ENCODE measurements at regions not wholly inside any gene's neighbourhood (a gene's known extent, or its start where the extent isn't known, plus 50 kb on each side); places are given as distances from the start of the nearest gene placed in this dataset.

- Histone ChIP-seq H3K27me3 (ENCODE audit: control insufficient read depth in 1 of 2, insufficient read depth in 1 of 2, low read length in 2 of 2) (no peaks in the 10 kb centered on the region), H2BK120ac (ENCODE audit: low read depth, low read length) (no peak overlapping the region), H3K4me2 (ENCODE audit: low read length, poor library complexity, severe bottlenecking) (no peak overlapping the region), H3K27ac (ENCODE audit: low read length, poor library complexity, severe bottlenecking) (no peak overlapping the region), H4K8ac (ENCODE audit: low read length) (peak overlapping the region; percentile 62), H3K9ac (ENCODE audit: low read length) (no peak overlapping the region), H2BK12ac (ENCODE audit: low read length in 2 of 2) (peak overlapping the region; percentile 51 to 75), H3K23ac (ENCODE audit: low read length in 2 of 2) (no peak overlapping the region), H3K4ac (ENCODE audit: low read depth in 1 of 2, low read length in 2 of 2) (peak overlapping the region in 1 of 2 experiments; percentile 26), H3K9me3 (ENCODE audit: control insufficient read depth, low read length) (no peaks in the 10 kb centered on the region), H2AK5ac (ENCODE audit: low read length, severe bottlenecking) (no peak overlapping the region), H4K91ac (ENCODE audit: low read length) (peak overlapping the region; percentile 34), H2BK5ac (ENCODE audit: low read depth, low read length, poor library complexity, severe bottlenecking) (no peak overlapping the region), H3K18ac (ENCODE audit: low read depth in 1 of 2, low read length in 2 of 2) (peak overlapping the region; percentile 22 to 76), H3K36me3 (ENCODE audit: control insufficient read depth in 1 of 2, insufficient read depth in 2 of 2, low read depth in 1 of 2, low read length in 2 of 2) (no peaks in the 10 kb centered on the region), H3K4me3 (ENCODE audit: insufficient read depth in 1 of 2, low read depth in 1 of 2, low read length in 2 of 2) (no peak overlapping the region), H2BK15ac (ENCODE audit: low read depth, poor library complexity, severe bottlenecking) (peak overlapping the region; percentile 82), H2AFZ (ENCODE audit: low read depth, low read length) (no peak overlapping the region), H3K14ac (ENCODE audit: low read length in 2 of 2) (no peak overlapping the region), H3K79me1 (replicated peaks; ENCODE audit: low read length, poor library complexity, severe bottlenecking) (no peaks in the 10 kb centered on the region), H3K4me1 (ENCODE audit: control insufficient read depth, insufficient read depth, low read depth, low read length) (peaks cover 4% of the 10 kb centered on the region)
- DNase-seq = no peak
- WGBS = 92% methylated on average over 4 of the region's 4 CpGs
Measured at GRCh38 chr5:67263656-67264408, 67.2 kb upstream of the CD180 start.

GRCh38 chr5:67262956-67263355, 66.4 kb upstream of the CD180 start:
- Histone ChIP-seq H2BK120ac (ENCODE audit: low read depth, low read length) (no peak overlapping the region), H2BK15ac (ENCODE audit: low read depth, poor library complexity, severe bottlenecking) (no peak overlapping the region), H2BK12ac (ENCODE audit: low read length in 2 of 2) (no peak overlapping the region), H3K4me3 (ENCODE audit: insufficient read depth in 1 of 2, low read depth in 1 of 2, low read length in 2 of 2) (no peak overlapping the region), H3K4me1 (ENCODE audit: control insufficient read depth, insufficient read depth, low read depth, low read length) (peaks cover 3% of the 10 kb centered on the region), H3K4ac (ENCODE audit: low read depth in 1 of 2, low read length in 2 of 2) (no peak overlapping the region), H2AFZ (ENCODE audit: low read depth, low read length) (no peak overlapping the region), H3K27me3 (ENCODE audit: control insufficient read depth in 1 of 2, insufficient read depth in 1 of 2, low read length in 2 of 2) (no peaks in the 10 kb centered on the region), H3K23ac (ENCODE audit: low read length in 2 of 2) (no peak overlapping the region), H3K4me2 (ENCODE audit: low read length, poor library complexity, severe bottlenecking) (no peak overlapping the region), H3K9ac (ENCODE audit: low read length) (no peak overlapping the region), H4K8ac (ENCODE audit: low read length) (no peak overlapping the region), H3K27ac (ENCODE audit: low read length, poor library complexity, severe bottlenecking) (no peak overlapping the region), H2AK5ac (ENCODE audit: low read length, severe bottlenecking) (no peak overlapping the region), H3K18ac (ENCODE audit: low read depth in 1 of 2, low read length in 2 of 2) (no peak overlapping the region), H2BK5ac (ENCODE audit: low read depth, low read length, poor library complexity, severe bottlenecking) (no peak overlapping the region), H3K36me3 (ENCODE audit: control insufficient read depth in 1 of 2, insufficient read depth in 2 of 2, low read depth in 1 of 2, low read length in 2 of 2) (no peaks in the 10 kb centered on the region), H3K9me3 (ENCODE audit: control insufficient read depth, low read length) (no peaks in the 10 kb centered on the region), H3K14ac (ENCODE audit: low read length in 2 of 2) (no peak overlapping the region), H4K91ac (ENCODE audit: low read length) (no peak overlapping the region), H3K79me1 (replicated peaks; ENCODE audit: low read length, poor library complexity, severe bottlenecking) (no peaks in the 10 kb centered on the region)
- DNase-seq = no peak

DNA sequence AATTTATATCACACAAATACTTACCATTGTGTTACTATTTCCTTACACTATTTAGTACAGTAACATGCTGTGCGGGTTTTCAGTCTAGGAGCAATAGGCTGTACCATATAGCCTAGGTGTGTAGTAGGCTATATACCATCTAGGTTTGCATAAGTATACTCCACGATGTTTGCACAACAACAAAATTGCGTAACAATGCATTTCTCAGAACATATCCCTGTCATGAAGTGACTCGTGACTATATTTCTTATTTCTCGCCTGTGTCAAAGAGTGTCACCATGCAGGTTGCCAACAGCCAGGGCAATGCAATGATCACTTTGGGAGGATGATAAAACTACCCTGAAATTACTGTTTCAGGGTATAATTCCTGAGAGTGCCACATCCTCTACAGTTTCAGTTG, 65.6 kb upstream of the CD180 start:
- no peak overlapping the region for H3K9ac ChIP-seq (ENCODE audit: low read length)
- H2BK5ac ChIP-seq (ENCODE audit: low read depth, low read length, poor library complexity, severe bottlenecking) = no peak overlapping the region
- H3K4me3 ChIP-seq (ENCODE audit: insufficient read depth in 1 of 2, low read depth in 1 of 2, low read length in 2 of 2) = no peak overlapping the region
- no peak overlapping the region for H3K27ac ChIP-seq (ENCODE audit: low read length, poor library complexity, severe bottlenecking)
- no peaks in the 10 kb centered on the region for H3K27me3 ChIP-seq (ENCODE audit: control insufficient read depth in 1 of 2, insufficient read depth in 1 of 2, low read length in 2 of 2)
- H3K9me3 ChIP-seq (ENCODE audit: control insufficient read depth, low read length) = no peaks in the 10 kb centered on the region
- no peak overlapping the region for H2BK120ac ChIP-seq (ENCODE audit: low read depth, low read length)
- no peak overlapping the region for H3K4ac ChIP-seq (ENCODE audit: low read depth in 1 of 2, low read length in 2 of 2)
- H3K79me1 ChIP-seq (replicated peaks; ENCODE audit: low read length, poor library complexity, severe bottlenecking) = no peaks in the 10 kb centered on the region
- H2BK15ac ChIP-seq (ENCODE audit: low read depth, poor library complexity, severe bottlenecking) = no peak overlapping the region
- no peak overlapping the region for H3K23ac ChIP-seq (ENCODE audit: low read length in 2 of 2)
- H3K36me3 ChIP-seq (ENCODE audit: control insufficient read depth in 1 of 2, insufficient read depth in 2 of 2, low read depth in 1 of 2, low read length in 2 of 2) = no peaks in the 10 kb centered on the region
- H2AFZ ChIP-seq (ENCODE audit: low read depth, low read length) = no peak overlapping the region
- DNase-seq = no peak
- no peaks in the 10 kb centered on the region for H3K4me1 ChIP-seq (ENCODE audit: control insufficient read depth, insufficient read depth, low read depth, low read length)
- no peak overlapping the region for H2BK12ac ChIP-seq (ENCODE audit: low read length in 2 of 2)
- WGBS = 78% methylated on average over 5 of the region's 5 CpGs
- H4K8ac ChIP-seq (ENCODE audit: low read length) = no peak overlapping the region
- H3K14ac ChIP-seq (ENCODE audit: low read length in 2 of 2) = peak overlapping the region in 1 of 2 experiments; percentile 39
- no peak overlapping the region for H3K4me2 ChIP-seq (ENCODE audit: low read length, poor library complexity, severe bottlenecking)
- no peak overlapping the region for H3K18ac ChIP-seq (ENCODE audit: low read depth in 1 of 2, low read length in 2 of 2)
- no peak overlapping the region for H2AK5ac ChIP-seq (ENCODE audit: low read length, severe bottlenecking)
- H4K91ac ChIP-seq (ENCODE audit: low read length) = no peak overlapping the region

DNA sequence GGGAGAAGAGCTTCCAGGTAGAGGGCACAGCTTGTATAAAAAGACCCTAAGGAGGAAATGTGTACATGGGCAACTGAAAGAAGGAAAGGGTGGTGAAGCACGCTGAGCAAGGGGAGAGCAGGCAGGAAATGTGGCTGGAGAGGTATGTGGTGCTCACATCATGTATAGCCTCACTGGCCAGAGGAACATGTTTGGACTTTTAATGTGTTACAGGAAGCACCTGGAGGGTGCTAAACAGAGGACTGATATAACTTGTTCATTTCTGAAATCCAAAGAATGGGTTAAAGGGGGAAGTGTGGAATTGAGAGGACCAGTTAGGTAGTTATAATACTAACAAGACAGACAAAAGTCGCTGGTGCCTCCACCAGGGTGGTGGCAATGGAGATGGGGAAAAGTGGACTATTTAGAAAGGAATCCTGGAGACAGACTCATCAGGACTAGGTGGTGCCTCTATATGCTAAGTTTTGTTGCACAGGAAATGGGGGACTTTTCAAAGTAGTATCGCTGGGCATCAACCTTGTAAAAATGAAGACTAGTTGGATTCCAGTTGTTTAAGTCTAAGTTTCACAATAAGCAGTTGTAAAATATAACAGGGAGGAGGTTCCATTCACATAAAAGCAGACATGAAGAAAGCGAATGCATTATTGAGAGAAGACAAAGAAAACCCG, 63.1 kb upstream of the CD180 start:
- Histone ChIP-seq H3K4me1 (ENCODE audit: control insufficient read depth, insufficient read depth, low read depth, low read length) (no peaks in the 10 kb centered on the region), H3K9ac (ENCODE audit: low read length) (no peak overlapping the region), H3K27me3 (ENCODE audit: control insufficient read depth in 1 of 2, insufficient read depth in 1 of 2, low read length in 2 of 2) (no peaks in the 10 kb centered on the region), H3K4me2 (ENCODE audit: low read length, poor library complexity, severe bottlenecking) (no peak overlapping the region), H3K18ac (ENCODE audit: low read depth in 1 of 2, low read length in 2 of 2) (peak overlapping the region; percentile 38 to 40), H3K79me1 (replicated peaks; ENCODE audit: low read length, poor library complexity, severe bottlenecking) (no peaks in the 10 kb centered on the region), H3K36me3 (ENCODE audit: control insufficient read depth in 1 of 2, insufficient read depth in 2 of 2, low read depth in 1 of 2, low read length in 2 of 2) (no peaks in the 10 kb centered on the region), H2AK5ac (ENCODE audit: low read length, severe bottlenecking) (no peak overlapping the region), H2BK120ac (ENCODE audit: low read depth, low read length) (no peak overlapping the region), H4K91ac (ENCODE audit: low read length) (peak overlapping the region; percentile 58), H3K4ac (ENCODE audit: low read depth in 1 of 2, low read length in 2 of 2) (peak overlapping the region in 1 of 2 experiments; percentile 61), H3K23ac (ENCODE audit: low read length in 2 of 2) (no peak overlapping the region), H2AFZ (ENCODE audit: low read depth, low read length) (no peak overlapping the region), H3K4me3 (ENCODE audit: insufficient read depth in 1 of 2, low read depth in 1 of 2, low read length in 2 of 2) (no peak overlapping the region), H2BK15ac (ENCODE audit: low read depth, poor library complexity, severe bottlenecking) (no peak overlapping the region), H2BK12ac (ENCODE audit: low read length in 2 of 2) (peak overlapping the region; percentile 57 to 90), H4K8ac (ENCODE audit: low read length) (no peak overlapping the region), H3K9me3 (ENCODE audit: control insufficient read depth, low read length) (no peaks in the 10 kb centered on the region), H3K27ac (ENCODE audit: low read length, poor library complexity, severe bottlenecking) (no peak overlapping the region), H3K14ac (ENCODE audit: low read length in 2 of 2) (peak overlapping the region in 1 of 2 experiments; percentile 62), H2BK5ac (ENCODE audit: low read depth, low read length, poor library complexity, severe bottlenecking) (no peak overlapping the region)
- no peak for DNase-seq
- 89% methylated on average over 3 of the region's 5 CpGs for WGBS
